ENCODE measurements at regions not wholly inside any gene's neighbourhood (a gene's known extent, or its start where the extent isn't known, plus 50 kb on each side); places are given as distances from the start of the nearest gene placed in this dataset.

DNA sequence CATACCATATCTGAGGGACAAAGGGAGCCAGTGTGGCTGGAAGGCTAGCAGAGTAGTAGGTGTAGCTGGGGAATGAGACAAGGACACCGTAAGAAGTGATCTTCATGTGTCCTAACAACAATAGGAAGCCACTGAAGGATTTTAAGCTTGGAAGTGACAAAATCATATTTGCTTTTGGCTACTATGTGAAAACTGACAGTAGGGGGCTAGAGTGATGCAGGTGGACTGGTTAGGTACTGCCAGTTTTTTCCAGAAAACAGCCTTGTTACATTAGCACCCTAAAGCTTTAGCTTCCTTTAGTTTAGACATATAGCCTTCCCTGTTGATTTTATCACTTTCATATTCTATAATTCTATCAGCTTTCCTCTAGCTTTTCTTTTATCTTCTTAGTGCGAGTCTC is 637.1 kb downstream of the ANKRD7 start:
- TF ChIP-seq CTCF (IDR thresholded peaks at IDR 0.05; ENCODE audit: insufficient read depth, low read depth, low read length), result no peak
- no peak for TF ChIP-seq EZH2 (IDR thresholded peaks at IDR 0.05; ENCODE audit: insufficient read depth, low read length)

Data from astrocyte (in vitro differentiated cells and primary cell).